Suprapubic skin (tissue), 4 donors: ENCODE measurements at regions not wholly inside any gene's neighbourhood (a gene's known extent, or its start where the extent isn't known, plus 50 kb on each side); places are given as distances from the start of the nearest gene placed in this dataset.

Source experiments
- EP300 ChIP-seq: sonication (generic); formaldehyde crosslinking; IDR thresholded peaks from one replicate; pipeline ENCODE4 v1.6.1; 2017; ENCODE audit warnings: antibody characterized with exemption
- POLR2A ChIP-seq, 2 donors: fragments of 450-650 bp; IDR thresholded peaks; one replicate each; pipeline ENCODE4 v1.6.1; 2017; ENCODE audit warnings: antibody characterized with exemption in 2 of 2, mild to moderate bottlenecking in 2 of 2, moderate library complexity in 2 of 2
- POLR2AphosphoS5 ChIP-seq, 3 donors: sonication (generic); formaldehyde crosslinking; IDR thresholded peaks; one replicate each; pipeline ENCODE4 v1.6.1; 2017; ENCODE audit warnings: antibody characterized with exemption in 3 of 3
- TF ChIP-seq, protein P1 (sequence below), 2 donors: fragments of 200-600 bp in 1 of 2; fragments of 450-650 bp in 1 of 2; sonication (generic) in 1 of 2; IDR thresholded peaks; one replicate each; pipeline ENCODE4 v1.5.1; 2016 to 2019; ENCODE audit warnings: antibody characterized with exemption in 2 of 2, mild to moderate bottlenecking in 1 of 2, moderate library complexity in 1 of 2

DNA sequence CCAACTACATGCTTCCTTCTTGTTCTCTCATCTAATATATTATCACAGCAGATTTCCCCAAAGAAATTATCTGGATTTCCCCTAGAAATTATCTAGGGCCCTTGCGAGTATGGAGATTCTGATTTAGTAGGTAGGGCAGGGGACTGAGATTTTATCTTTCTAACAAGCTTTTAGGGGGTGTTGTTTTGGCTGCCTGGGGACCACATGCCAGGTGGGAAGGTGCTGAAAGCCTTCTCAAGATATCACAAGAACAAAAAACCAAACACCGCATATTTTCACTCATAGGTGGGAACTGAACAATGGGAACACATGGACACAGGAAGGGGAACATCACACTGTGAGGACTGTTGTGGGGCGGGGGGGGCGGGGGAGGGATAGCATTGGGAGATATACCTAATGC lies 146.5 kb upstream of the CDH10 start:
- TF ChIP-seq, protein P1, sequence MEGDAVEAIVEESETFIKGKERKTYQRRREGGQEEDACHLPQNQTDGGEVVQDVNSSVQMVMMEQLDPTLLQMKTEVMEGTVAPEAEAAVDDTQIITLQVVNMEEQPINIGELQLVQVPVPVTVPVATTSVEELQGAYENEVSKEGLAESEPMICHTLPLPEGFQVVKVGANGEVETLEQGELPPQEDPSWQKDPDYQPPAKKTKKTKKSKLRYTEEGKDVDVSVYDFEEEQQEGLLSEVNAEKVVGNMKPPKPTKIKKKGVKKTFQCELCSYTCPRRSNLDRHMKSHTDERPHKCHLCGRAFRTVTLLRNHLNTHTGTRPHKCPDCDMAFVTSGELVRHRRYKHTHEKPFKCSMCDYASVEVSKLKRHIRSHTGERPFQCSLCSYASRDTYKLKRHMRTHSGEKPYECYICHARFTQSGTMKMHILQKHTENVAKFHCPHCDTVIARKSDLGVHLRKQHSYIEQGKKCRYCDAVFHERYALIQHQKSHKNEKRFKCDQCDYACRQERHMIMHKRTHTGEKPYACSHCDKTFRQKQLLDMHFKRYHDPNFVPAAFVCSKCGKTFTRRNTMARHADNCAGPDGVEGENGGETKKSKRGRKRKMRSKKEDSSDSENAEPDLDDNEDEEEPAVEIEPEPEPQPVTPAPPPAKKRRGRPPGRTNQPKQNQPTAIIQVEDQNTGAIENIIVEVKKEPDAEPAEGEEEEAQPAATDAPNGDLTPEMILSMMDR (IDR thresholded peaks at IDR 0.05), result no peak
- TF ChIP-seq POLR2AphosphoS5 (IDR thresholded peaks at IDR 0.05) (no peak), POLR2A (IDR thresholded peaks at IDR 0.05) (no peak), EP300 (no peak)
